ENCODE measurements at regions not wholly inside any gene's neighbourhood (a gene's known extent, or its start where the extent isn't known, plus 50 kb on each side); places are given as distances from the start of the nearest gene placed in this dataset.

- TF ChIP-seq CTCF (conservative IDR thresholded peaks at IDR 0.05; ENCODE audit: low read depth in 2 of 2) (no peak), STAT1 (IDR thresholded peaks at IDR 0.05; ENCODE audit: unreplicated experiment) (no peak), POLR2AphosphoS5 (IDR thresholded peaks at IDR 0.05; ENCODE audit: low read depth) (no peak), REST (IDR thresholded peaks at IDR 0.05; ENCODE audit: unreplicated experiment) (no peak), EZH2 (IDR thresholded peaks at IDR 0.05; ENCODE audit: low read depth, unreplicated experiment) (no peak), ETS1 (IDR thresholded peaks at IDR 0.05) (no peak), CREB1 (CRISPR knock-in tag; IDR thresholded peaks at IDR 0.05; ENCODE audit: low read depth) (no peak)
Measured at GRCh38 chr9:108213511-108213910, 642.3 kb downstream of the ACTL7B start.

Measured in GM23338 (cell line).